Transverse colon (tissue), 4 donors: ENCODE measurements at regions not wholly inside any gene's neighbourhood (a gene's known extent, or its start where the extent isn't known, plus 50 kb on each side); places are given as distances from the start of the nearest gene placed in this dataset.

Source experiments
- DNase-seq: peaks from one replicate; pipeline ENCODE4 v3.0.0-alpha.2; 2019
- H3K27ac ChIP-seq, 4 donors: fragments of 200-600 bp; sonication (generic); 2 replicates each; pipeline ENCODE4 v1.5.1; 2016 to 2018; ENCODE audit warnings: inconsistent platforms in 4 of 4
- H3K27me3 ChIP-seq: fragments of 200-600 bp; sonication (generic); 2 replicates; pipeline ENCODE4 v1.5.1; 2017; ENCODE audit warnings: inconsistent platforms
- H3K36me3 ChIP-seq, 4 donors: fragments of 200-600 bp; sonication (generic); 2 replicates each; pipeline ENCODE4 v1.5.1; 2017 to 2019; ENCODE audit warnings: inconsistent platforms in 4 of 4
- H3K4me1 ChIP-seq, 4 donors: fragments of 200-600 bp; sonication (generic); 2 replicates each; pipeline ENCODE4 v1.5.1; 2017 to 2020; ENCODE audit warnings: inconsistent platforms in 4 of 4
- H3K4me3 ChIP-seq, 4 donors: fragments of 200-600 bp; sonication (generic); 1 replicate in 1 of 4; 2 replicates in 3 of 4; pipeline versions ENCODE4 v1.5.1 to v1.6.1; 2017 to 2019; ENCODE audit warnings: inconsistent platforms in 4 of 4
- H3K9me3 ChIP-seq, 2 donors: fragments of 200-600 bp; sonication (generic); 2 replicates each; pipeline ENCODE4 v1.5.1; 2017 to 2019; ENCODE audit warnings: inconsistent platforms in 2 of 2
- CTCF ChIP-seq, 5 experiments: fragments of 200-600 bp in 3 of 5; fragments of 450-650 bp in 2 of 5; sonication (generic) in 3 of 5; IDR thresholded peaks; 1 replicate in 2 of 5; 2 replicates in 3 of 5; pipeline ENCODE4 v1.5.1; 2016 to 2017; ENCODE audit warnings: antibody characterized with exemption in 5 of 5, inconsistent platforms in 3 of 5, mild to moderate bottlenecking in 2 of 5, moderate library complexity in 1 of 5
- EP300 ChIP-seq: sonication (generic); formaldehyde crosslinking; IDR thresholded peaks from one replicate; pipeline ENCODE4 v1.6.1; 2017; ENCODE audit warnings: antibody characterized with exemption, low read depth
- POLR2A ChIP-seq: fragments of 450-650 bp; IDR thresholded peaks from one replicate; pipeline ENCODE4 v1.6.1; 2016; ENCODE audit warnings: antibody characterized with exemption, mild to moderate bottlenecking, moderate library complexity
- POLR2AphosphoS5 ChIP-seq, 3 donors: sonication (generic); formaldehyde crosslinking; IDR thresholded peaks; one replicate each; pipeline ENCODE4 v1.6.1; 2016; ENCODE audit warnings: antibody characterized with exemption in 3 of 3
- WGBS, 2 donors: methylation state at CpG; one replicate each; pipeline ENCODE4 v1.1.5; 2018; ENCODE audit warnings: low coverage in 1 of 2; 5-methylcytosine and 5-hydroxymethylcytosine counted together
- in situ Hi-C, 4 donors: fragments of 200-750 bp; cut with MboI; loops; one replicate each; pipeline versions ENCODE4 v1.15.0 to v1.15.1; 2017; ENCODE audit warnings: low sequenced_read_pairs in 3 of 4, low pct_ligation_motif_present in 1 of 4, low pct_unique_long_range_greater_than_20kb in 1 of 4
- intact Hi-C: fragments of 100-400 bp; cut with DNase I; formaldehyde crosslinking; loops from one replicate; pipeline ENCODE4 v1.15.1; 2023; ENCODE audit warnings: low total_unique reads

- WGBS, 2 donors = 39% methylated on average over 2 of the region's 2 CpGs; no CpG with 5 or more reads in 1 of the 2 donors
- H3K4me1 ChIP-seq = no peaks in the 10 kb centered on the region
- intact Hi-C loops = no loop called here
- H3K27ac ChIP-seq = no peak overlapping the region
- H3K36me3 ChIP-seq = no peaks in the 10 kb centered on the region
- DNase-seq = no peak
- no peaks in the 10 kb centered on the region for H3K27me3 ChIP-seq
- in situ Hi-C loops = no loop called here
- TF ChIP-seq POLR2A (no peak), POLR2AphosphoS5 (IDR thresholded peaks at IDR 0.05) (no peak), CTCF (IDR thresholded peaks at IDR 0.05) (no peak), EP300 (no peak)
- H3K4me3 ChIP-seq = no peak overlapping the region
- H3K9me3 ChIP-seq = no peaks in the 10 kb centered on the region
Observed at GRCh38 chr14:54278087-54278486, 118.7 kb upstream of the CDKN3 start.

DNA sequence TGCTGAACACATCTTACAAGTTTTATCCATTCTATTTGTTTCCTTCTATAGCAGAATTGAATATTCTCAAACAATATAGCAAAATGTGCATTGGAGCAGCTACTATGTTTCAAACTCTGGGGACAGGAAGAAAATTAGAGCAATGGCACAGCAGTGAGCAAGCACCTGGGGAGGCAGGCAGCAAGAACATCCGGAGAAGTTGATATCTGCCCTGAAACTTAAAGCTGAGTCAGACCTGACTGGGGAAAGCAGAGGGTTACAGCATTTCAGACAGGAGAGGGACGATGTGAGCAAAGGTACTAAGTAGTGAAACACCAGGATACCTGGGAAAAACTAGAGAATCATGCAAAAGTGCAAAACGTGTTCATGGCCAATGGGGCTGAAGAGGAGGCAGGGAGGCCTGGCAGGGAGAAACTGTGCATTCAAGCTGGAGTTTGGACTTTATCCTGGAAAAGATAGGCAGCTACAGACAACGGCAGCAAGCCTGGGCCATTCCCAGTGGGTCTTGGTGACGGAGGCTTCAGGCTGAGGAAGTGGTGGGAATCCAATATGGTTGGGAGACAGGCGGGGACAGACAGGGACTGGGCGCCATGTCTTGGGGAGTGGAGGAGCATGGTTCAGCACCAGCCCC is 118.0 kb upstream of the CDKN3 start:
- intact Hi-C loops = no loop called here
- no peak overlapping the region for H3K4me3 ChIP-seq
- no peak for TF ChIP-seq EP300
- no peak for TF ChIP-seq CTCF (IDR thresholded peaks at IDR 0.05)
- H3K9me3 ChIP-seq = no peaks in the 10 kb centered on the region
- H3K27me3 ChIP-seq = no peaks in the 10 kb centered on the region
- DNase-seq = no peak
- WGBS, 2 donors = 81 to 85% methylated on average over 3 to 7 of the region's 7 CpGs
- no peak overlapping the region for H3K27ac ChIP-seq
- in situ Hi-C loops = no loop called here
- no peaks in the 10 kb centered on the region for H3K4me1 ChIP-seq
- no peaks in the 10 kb centered on the region for H3K36me3 ChIP-seq

GRCh38 chr14:54282849-54283248 is 114.0 kb upstream of the CDKN3 start:
- TF ChIP-seq CTCF (IDR thresholded peaks at IDR 0.05) (no peak), POLR2AphosphoS5 (IDR thresholded peaks at IDR 0.05) (no peak), POLR2A (no peak), EP300 (no peak)
- intact Hi-C loops = no loop called here
- no peak for DNase-seq
- Histone ChIP-seq H3K4me3 (no peak overlapping the region), H3K4me1 (no peaks in the 10 kb centered on the region), H3K36me3 (no peaks in the 10 kb centered on the region), H3K27me3 (no peaks in the 10 kb centered on the region), H3K27ac (no peak overlapping the region), H3K9me3 (no peaks in the 10 kb centered on the region)
- in situ Hi-C loops = no loop called here
- 90% methylated on average over 2 of the region's 2 CpGs; no CpG with 5 or more reads in 1 of the 2 donors for WGBS, 2 donors

DNA sequence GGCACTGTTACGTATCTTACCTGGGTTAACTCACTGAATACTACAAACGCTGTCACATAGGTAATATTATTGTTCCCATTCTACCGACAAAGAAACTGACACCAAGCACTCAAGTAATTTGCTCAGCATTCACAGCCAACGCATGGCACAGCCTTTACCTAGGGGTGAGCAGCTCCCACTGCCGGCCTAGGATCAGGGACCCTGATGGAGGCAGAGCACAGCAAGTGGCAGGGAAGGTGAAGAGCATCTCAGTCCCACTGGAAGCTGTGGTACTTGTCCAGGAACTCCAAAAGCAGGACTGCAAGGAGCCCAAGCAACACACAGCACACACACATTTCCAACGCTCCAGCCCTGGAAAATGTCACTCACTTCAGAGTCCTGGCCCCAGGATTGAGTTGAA is 111.8 kb upstream of the CDKN3 start:
- Histone ChIP-seq H3K4me3 (no peak overlapping the region), H3K27ac (no peak overlapping the region), H3K36me3 (no peaks in the 10 kb centered on the region), H3K9me3 (no peaks in the 10 kb centered on the region), H3K27me3 (no peaks in the 10 kb centered on the region), H3K4me1 (no peaks in the 10 kb centered on the region)
- in situ Hi-C loops (no loop called here), intact Hi-C loops (loop anchor here (5.0 kb wide), 1 partner anchor 948 kb away; no protein-coding TSS in a partner anchor)
- WGBS, 2 donors = 90% methylated on average over 6 of the region's 6 CpGs; no CpG with 5 or more reads in 1 of the 2 donors
- TF ChIP-seq POLR2AphosphoS5 (IDR thresholded peaks at IDR 0.05) (no peak), CTCF (IDR thresholded peaks at IDR 0.05) (no peak), EP300 (no peak), POLR2A (no peak)
- no peak for DNase-seq
